HS-27A (cell line): ENCODE measurements at regions not wholly inside any gene's neighbourhood (a gene's known extent, or its start where the extent isn't known, plus 50 kb on each side); places are given as distances from the start of the nearest gene placed in this dataset.

Experiments
- DNase-seq: peaks from one replicate; pipeline ENCODE4 v3.0.0-alpha.2; 2012; ENCODE audit warnings: low read depth, missing footprints

DNA sequence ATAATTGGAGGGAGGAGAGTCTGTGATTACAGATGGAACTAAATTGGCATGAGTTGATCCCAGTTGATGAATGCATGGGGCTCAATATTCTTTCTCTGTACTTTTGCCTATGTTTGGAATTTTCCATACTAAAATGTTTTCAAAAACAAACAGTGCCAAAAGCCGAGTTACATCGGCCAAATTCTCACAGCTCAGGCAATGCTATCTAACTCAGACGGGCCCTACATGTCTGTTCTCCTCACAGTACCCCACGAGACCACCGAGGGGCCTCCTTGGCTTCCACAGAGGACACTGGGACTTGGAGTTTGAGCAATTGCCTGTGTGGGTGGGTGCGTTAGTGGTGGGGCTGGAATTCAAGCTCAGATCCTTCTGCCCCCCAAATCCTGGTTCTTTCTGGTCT lies 413.2 kb downstream of the CDH26 start:
- no peak for DNase-seq

DNA sequence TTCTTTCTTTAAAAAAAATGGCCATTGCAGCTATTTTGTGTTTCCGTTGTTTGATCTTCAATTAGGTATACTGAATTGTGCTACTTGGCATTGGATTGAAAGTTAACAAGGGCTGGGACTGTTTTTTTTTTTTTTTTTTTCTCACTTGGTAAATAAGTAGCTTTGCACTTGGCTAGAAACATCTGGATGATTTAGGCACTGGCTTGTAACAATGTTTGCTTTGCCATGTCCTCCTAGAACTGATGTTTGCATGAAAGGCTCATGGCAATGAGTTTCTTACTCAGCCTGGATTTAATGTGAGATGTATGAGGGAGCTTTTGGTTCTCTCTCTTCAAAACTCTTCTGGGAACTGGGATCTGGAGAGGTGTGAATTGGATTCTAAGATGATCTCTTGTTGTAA lies 414.1 kb downstream of the CDH26 start:
- DNase-seq, result no peak

DNA sequence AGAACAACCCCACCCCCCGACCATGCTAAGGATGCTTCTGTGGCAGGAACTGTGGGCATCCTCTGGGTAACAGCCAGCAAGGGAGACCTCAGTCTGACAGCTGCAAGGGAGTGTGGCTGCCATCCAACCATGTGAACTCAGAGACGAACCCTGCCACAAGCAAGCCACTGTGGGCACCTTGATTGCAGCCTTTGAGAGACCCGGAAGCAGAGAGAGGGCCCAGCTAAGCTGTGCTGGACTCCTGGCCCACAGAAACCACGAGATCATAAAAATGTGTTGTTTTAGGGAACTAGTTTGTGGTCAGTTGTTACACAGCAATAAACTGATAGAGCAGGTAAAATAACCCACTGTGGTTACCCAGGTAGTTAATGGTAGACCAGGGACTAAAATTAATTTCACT lies 414.6 kb downstream of the CDH26 start:
- no peak for DNase-seq

- DNase-seq, result no peak
Observed at GRCh38 chr20:60378620-60379019, 420.4 kb downstream of the CDH26 start.

DNA sequence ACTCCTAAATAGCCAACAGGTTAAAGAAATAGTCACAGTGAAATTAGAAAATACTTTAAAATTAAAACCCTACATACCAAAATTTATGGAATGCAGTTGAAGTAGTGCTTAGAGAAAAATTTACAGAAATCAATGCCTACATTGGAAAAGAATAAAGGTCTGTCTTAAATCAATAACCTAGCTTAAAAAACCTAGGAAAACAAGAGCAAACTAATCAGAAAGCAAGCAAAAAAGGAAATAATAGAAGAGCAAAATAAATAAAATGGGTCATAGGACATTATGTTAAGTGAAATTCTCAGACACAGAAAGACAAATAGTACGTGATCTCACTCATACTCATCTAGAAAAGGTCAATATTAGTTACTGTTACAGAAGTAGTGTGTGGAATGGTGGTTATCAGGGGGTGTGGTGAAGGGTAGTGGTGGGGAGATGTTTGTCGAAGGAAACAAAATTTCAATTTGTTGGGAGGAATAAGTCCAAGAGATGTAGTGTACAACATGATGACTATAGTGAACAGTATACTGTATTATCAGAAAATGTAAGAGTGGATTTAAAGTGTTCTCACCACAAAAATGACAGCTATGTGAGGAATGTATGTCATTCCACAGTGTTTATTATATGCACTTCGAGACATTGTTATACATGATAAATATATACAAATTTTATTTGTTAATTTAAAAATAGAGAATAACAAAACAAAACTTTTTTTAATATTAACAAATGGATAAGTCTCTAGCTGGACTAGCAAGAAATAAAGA lies 423.6 kb downstream of the CDH26 start:
- peak; percentile 14 for DNase-seq

DNA sequence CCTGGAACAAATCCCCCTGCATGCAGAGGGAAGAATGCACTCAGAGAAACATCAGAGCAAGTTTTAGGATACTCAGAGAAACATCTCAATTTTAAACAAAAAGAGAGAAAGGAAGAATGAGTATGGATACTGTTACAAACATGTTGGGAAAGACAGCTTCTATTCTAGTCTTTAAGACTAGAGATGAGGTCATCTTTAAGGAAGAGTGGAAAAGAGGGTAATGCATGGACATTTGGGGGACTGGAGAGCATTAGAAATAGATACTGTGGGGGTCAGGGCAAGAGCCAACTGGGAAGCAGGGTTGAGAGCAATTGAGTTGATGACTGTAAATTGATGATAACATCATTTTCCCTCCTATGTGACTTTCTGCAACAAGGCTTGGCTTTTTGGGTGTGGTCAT lies 431.2 kb downstream of the CDH26 start:
- DNase-seq, result no peak

DNA sequence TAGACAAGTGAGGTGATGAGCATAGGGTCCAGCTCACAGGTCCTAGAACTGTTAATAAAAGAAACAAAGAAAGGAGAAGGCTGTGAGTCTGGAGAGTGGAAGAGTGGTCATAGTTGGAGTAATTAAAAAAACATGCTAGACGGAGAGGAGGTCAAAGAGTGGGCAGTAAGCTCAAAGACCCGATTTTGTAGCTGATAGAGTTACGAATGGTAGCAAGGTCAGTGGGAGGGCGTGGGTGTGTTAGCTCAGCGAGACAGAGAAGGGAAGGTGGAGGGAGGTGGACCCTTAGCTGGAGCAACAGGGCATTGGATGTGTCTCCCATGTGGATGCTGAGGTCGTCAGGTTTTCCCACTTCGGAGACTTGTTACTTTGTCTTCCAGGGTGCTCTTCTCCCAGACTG lies 431.7 kb downstream of the CDH26 start:
- DNase-seq, result no peak

GRCh38 chr20:60395991-60396390 lies 437.8 kb downstream of the CDH26 start:
- DNase-seq, result no peak

GRCh38 chr20:60400567-60400966 lies 442.3 kb downstream of the CDH26 start:
- DNase-seq, result no peak

DNA sequence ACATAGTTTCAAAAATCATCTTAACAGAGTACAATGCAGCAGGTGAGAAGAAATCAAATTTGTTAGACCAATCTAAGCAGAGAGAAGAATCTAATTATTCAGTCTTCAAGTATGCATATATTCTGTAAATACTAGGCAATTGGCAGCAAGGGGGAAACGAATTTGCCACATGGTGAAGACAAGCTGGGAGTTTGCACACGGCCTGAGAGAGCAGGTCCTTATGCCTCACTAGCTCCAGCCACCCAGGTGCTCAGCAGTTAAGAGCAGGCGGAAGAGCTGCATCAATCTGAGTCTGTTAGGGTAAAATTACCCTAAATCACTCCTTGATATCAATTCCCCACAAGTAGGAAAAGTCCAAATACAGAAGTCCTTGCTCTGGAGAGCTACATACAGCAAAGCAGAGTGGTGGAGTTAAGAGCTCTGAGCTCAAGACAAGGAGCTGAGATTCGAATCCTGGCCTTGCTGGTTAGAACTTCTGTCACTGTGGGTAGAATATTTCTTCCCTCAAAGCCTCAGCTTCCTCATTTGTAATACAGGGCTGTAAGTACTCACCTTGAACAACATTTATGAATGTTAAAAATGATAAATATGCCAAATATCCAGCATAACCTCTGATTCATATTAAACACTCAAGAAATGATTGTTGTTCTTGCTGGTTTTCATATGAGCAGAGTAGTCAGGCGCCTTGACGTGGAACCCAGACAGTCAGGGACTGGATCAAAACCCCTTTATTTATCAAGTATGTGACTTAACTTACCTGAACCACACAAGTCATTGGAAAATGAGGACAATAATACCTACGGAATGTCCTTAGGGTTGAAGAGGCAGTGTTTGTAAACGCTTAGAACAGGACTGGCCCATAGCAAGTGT lies 444.2 kb downstream of the CDH26 start:
- no peak for DNase-seq

DNA sequence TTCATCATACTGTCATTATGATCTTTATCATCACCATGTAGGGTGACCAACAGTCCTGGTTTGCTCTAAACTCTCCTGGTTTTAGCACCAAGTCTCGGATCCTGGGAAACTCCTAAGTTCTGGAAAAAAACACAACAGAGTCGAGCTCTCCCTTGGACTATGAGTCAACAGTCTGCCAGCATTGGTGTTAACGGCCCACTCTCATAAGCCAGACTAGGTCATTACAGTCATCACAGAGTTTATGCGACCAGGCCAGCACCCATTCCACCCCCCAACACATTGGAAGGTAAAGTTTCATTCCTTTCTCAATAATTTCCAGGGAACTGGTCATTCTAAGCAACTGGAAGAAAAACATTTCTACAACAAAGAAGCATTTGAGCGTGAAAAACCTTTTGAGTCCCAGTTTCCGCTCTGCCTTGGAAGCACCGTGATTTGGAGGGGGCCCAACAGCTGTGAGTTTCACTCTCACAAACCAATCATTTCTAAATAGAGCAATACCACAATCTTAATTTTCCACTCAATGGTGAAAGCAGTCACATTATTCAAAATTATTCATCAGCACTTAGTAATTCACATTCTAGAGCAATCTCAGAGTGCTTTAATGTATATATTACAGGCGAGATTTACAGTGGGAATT lies 445.0 kb downstream of the CDH26 start:
- DNase-seq, result no peak

DNA sequence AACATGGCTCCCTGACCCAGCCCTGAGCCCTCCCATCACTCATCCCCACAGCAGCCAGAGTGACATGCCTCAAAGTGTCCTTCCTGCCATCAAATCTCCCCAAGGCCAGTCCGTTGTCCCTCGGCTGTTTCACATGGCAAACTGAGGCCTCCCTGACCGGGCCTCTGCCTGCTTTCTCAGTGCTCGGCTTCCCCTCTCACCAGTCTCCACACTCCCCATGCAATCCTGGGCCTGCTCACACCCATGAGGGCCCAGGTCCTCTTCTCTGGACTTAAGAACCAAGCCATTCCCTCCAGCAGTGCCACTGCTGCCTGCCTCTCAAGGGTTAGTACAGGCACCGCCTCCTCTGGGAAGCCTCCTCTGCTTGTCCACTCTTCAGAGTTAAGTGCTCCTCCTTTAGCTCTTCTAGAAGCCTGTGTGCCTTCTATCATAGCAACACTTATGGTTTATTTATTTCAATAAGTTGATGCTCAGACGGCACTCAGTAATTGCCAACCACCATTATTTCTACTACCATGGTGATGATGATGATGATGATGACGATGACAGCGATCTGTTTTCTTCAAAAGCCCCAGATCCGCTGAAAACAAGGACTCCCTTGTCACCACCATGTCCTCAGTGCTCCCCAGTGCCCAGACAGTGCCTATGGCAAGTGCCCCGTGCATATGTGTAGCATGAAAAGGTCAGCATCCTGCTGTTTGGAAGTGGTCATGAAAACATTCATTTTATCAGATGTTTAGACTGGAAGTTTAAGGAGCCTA lies 449.0 kb downstream of the CDH26 start:
- no peak for DNase-seq

- DNase-seq, result no peak
Observed at GRCh38 chr20:60407938-60408337, 449.7 kb downstream of the CDH26 start.

GRCh38 chr20:60408435-60408834 lies 450.2 kb downstream of the CDH26 start:
- DNase-seq, result no peak

DNA sequence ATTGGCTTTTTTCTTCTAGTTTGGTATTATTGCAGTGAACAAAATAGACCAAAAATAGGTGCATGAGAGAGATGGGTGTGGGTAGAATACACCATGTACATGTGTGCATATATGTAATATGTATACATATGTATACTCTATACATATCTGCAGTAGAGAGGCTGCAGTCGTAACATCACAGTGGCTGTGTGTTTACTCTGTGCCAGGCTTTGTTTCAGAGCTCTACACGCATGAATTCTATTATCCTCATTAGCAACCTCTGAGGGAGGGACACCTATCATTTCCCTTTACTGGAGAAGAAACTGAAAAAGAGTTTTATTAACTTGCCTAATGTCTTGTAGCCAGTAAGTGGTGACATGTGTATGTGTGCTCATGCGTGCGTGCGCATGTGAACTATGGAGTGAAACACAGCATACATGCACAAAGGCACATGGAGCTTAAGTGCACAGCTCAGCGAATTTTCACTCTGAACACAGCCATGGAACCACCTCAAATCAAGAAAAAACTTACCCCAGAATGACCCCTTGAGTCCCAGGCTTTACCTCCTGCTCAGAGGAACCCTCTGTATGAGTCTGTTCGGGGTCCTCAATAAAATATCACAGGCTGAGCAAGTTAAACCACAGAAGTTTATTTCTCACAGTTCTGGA lies 452.5 kb downstream of the CDH26 start:
- no peak for DNase-seq

DNA sequence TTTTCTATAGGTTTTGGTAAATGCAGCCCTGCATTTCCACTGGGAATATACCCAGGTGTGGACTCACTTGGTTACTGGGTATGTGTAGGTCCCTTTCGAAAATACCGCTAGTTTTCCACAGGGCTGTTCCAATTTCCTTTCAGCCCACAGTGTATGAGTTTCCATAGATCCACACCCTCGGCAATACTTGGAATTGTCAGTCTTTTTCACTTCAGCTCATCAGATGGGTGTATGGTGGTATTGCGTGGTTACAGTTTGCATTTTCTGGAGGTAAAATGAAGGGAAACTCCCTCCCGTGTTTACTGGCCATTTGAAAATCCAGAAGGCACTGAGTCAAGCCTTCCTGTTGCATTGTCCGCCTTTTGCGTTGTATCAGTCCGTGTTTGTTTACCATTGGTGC lies 453.6 kb downstream of the CDH26 start:
- no peak for DNase-seq

- no peak for DNase-seq
Observed at GRCh38 chr20:60420676-60421229, 462.5 kb downstream of the CDH26 start.

DNA sequence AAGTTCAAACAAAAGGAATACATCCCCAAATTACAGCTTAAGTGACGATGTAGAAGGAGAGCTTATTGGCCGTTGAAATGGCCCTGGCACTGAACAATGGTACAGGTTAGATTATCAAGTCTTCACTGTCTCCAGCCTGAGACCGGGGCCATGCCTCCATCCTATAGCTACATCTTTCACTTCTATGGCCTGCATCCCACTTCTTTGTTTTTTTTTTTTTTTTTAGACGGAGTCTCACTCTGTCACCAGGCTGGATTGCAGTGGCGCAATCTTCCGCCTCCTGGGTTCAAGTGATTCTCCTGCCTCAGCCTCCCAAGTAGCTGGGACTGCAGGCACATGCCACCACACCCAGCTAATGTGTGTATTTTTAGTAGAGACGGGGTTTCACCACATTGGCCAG lies 464.6 kb downstream of the CDH26 start:
- DNase-seq, result no peak

GRCh38 chr20:60424267-60424902 lies 466.2 kb downstream of the CDH26 start:
- DNase-seq, result no peak

DNA sequence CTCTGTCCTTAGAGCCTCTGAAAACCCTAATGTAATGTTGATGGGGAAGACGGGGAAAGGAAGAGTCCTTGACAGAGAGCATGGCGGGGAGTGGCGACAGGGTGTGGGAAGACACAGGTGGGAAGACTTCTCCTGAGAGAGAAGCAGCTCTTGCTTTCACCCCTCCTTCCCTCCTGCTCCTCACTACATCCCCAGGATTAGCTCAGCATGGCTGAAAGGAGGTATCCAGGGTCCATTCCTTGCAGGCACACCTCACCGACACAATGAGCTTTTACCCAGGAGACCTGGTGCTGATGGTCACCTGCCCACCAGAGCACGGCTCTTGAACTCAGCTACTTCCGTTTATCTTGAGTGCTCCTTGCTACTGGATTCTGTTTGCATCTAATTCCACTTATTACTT lies 469.3 kb downstream of the CDH26 start:
- DNase-seq, result no peak

DNA sequence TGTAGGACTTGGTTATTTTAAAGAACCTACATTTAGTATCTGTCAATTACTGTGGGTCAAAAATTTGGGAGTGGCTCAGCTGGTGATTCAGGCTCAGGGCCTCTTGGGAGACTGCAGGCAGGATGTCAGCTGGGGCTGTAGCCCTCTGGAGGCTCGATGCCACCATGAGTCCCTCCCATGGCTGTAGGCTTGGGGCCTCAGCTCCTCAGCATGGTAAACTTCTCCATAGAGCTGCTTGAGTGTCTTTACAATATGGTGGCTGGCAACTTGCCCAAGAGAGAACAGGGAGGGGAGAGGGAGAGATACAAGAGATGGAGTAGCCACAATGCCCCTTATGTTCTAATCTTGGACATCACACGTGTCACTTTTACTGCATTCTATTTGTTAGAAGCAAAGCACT lies 470.4 kb downstream of the CDH26 start:
- DNase-seq, result no peak
